K562 (cell line): ENCODE measurements at regions not wholly inside any gene's neighbourhood (a gene's known extent, or its start where the extent isn't known, plus 50 kb on each side); places are given as distances from the start of the nearest gene placed in this dataset.
A peak's percentile ranks its signal among the peaks of the same experiment; 100 is the strongest.

Source experiments
- EP300 ChIP-seq: IDR thresholded peaks from 2 replicates; pipeline ENCODE4 v1.6.1; 2012; ENCODE audit warnings: low read length, improper control_type of control experiment
- ERF ChIP-seq: fragments of 450-650 bp; formaldehyde crosslinking; IDR thresholded peaks from 2 replicates; pipeline ENCODE4 v1.4.0; 2020; ENCODE audit warnings: mild to moderate bottlenecking, mixed read lengths
- FOXK2 ChIP-seq, 2 experiments: fragments of 450-650 bp; IDR thresholded peaks in 1 of 2; conservative IDR thresholded peaks in 1 of 2; 2 replicates each; pipeline ENCODE4 v1.6.1; 2016; ENCODE audit warnings: low read depth in 2 of 2, mild to moderate bottlenecking in 1 of 2
- FOXP1 ChIP-seq: sonication (generic); formaldehyde crosslinking; IDR thresholded peaks from 2 replicates; pipeline ENCODE4 v1.8.0; 2022; ENCODE audit warnings: mild to moderate bottlenecking, missing genetic modification reagents
- HMGN3 ChIP-seq: IDR thresholded peaks from 2 replicates; pipeline ENCODE4 v1.6.1; 2011; ENCODE audit warnings: borderline replicate concordance, low read depth, mild to moderate bottlenecking, mixed read lengths, low read length; ENCODE audit not compliant: insufficient read length; ENCODE audit errors: extremely low read depth
- KDM1A ChIP-seq, 2 experiments: fragments of 450-650 bp; IDR thresholded peaks; 2 replicates each; pipeline ENCODE4 v1.6.1; 2016; ENCODE audit warnings: mild to moderate bottlenecking in 2 of 2
- L3MBTL2 ChIP-seq: fragments of 450-650 bp; IDR thresholded peaks from 2 replicates; pipeline ENCODE4 v1.6.1; 2016; ENCODE audit warnings: mild to moderate bottlenecking, moderate library complexity
- MAFK ChIP-seq: IDR thresholded peaks from 2 replicates; pipeline ENCODE4 v1.6.1; 2011; ENCODE audit warnings: low read length, improper control_type of control experiment
- MED1 ChIP-seq: sonication (generic); formaldehyde crosslinking; IDR thresholded peaks from 2 replicates; pipeline ENCODE4 v1.8.1; 2023; ENCODE audit warnings: missing genetic modification reagents, borderline replicate concordance
- MYBL2 ChIP-seq, 2 experiments: fragments of 450-650 bp in 1 of 2; sonication (generic) in 1 of 2; formaldehyde crosslinking in 1 of 2; IDR thresholded peaks; 2 replicates each; pipeline versions ENCODE4 v1.6.1 to v1.8.1; 2017 to 2022; ENCODE audit warnings: borderline replicate concordance in 1 of 2, inconsistent platforms in 1 of 2, low read depth in 1 of 2, mild to moderate bottlenecking in 1 of 2, missing genetic modification reagents in 1 of 2, moderate library complexity in 1 of 2
- PCBP2 ChIP-seq: fragments of 200-400 bp; formaldehyde crosslinking; IDR thresholded peaks from 2 replicates; pipeline ENCODE4 v1.6.1; 2018; ENCODE audit warnings: low read length, low read depth, mild to moderate bottlenecking, moderate library complexity; ENCODE audit not compliant: poor library complexity, severe bottlenecking
- PML ChIP-seq: IDR thresholded peaks from 2 replicates; pipeline ENCODE4 v1.6.1; 2012; ENCODE audit warnings: low read length, inconsistent platforms
- POLR2A ChIP-seq: fragments of 450-650 bp; conservative IDR thresholded peaks from 2 replicates; pipeline ENCODE4 v1.6.1; 2016
- POLR2G ChIP-seq: fragments of 200-400 bp; formaldehyde crosslinking; IDR thresholded peaks from 2 replicates; pipeline ENCODE4 v1.6.1; 2017; ENCODE audit warnings: low read depth, mild to moderate bottlenecking, antibody characterized with exemption, low read length, moderate library complexity
- PRPF4 ChIP-seq: fragments of 200-400 bp; formaldehyde crosslinking; IDR thresholded peaks from one replicate; pipeline ENCODE4 v1.6.1; 2017; ENCODE audit warnings: low read length, low read depth, mild to moderate bottlenecking; ENCODE audit not compliant: insufficient read depth, poor library complexity, severe bottlenecking
- SMAD1 ChIP-seq: fragments of 150-350 bp; IDR thresholded peaks from 2 replicates; pipeline ENCODE4 v1.6.1; 2014; ENCODE audit warnings: low read length, low read depth; ENCODE audit not compliant: partially characterized antibody
- TAF7 ChIP-seq: fragments of 450-650 bp; IDR thresholded peaks from 2 replicates; pipeline ENCODE4 v1.6.1; 2016; ENCODE audit warnings: missing genetic modification characterization, missing compliant biosample characterization
- ZBTB7A ChIP-seq: IDR thresholded peaks from 2 replicates; pipeline ENCODE4 v1.6.1; 2011; ENCODE audit warnings: low read depth, mild to moderate bottlenecking, low read length, moderate library complexity, borderline replicate concordance; ENCODE audit not compliant: control insufficient read depth
- ZFP1 ChIP-seq: fragments of 450-650 bp; formaldehyde crosslinking; IDR thresholded peaks from 2 replicates; pipeline ENCODE4 v1.4.0; 2020; ENCODE audit warnings: mild to moderate bottlenecking, mixed read lengths
- ZNF717 ChIP-seq: fragments of 250-450 bp; sonication (Bioruptor Pico); IDR thresholded peaks from 2 replicates; pipeline ENCODE4 v1.5.0; 2021
- ZNF79 ChIP-seq: fragments of 250-450 bp; sonication (Bioruptor Pico); IDR thresholded peaks from 2 replicates; pipeline ENCODE4 v1.4.0; 2020; ENCODE audit warnings: low read depth, mild to moderate bottlenecking, moderate library complexity
- TF ChIP-seq, protein P1 (sequence below), 2 experiments: IDR thresholded peaks; 2 replicates each; pipeline ENCODE4 v1.6.1; 2012; ENCODE audit warnings: improper control_type of control experiment in 2 of 2, low read depth in 2 of 2, low read length in 2 of 2, borderline replicate concordance in 1 of 2
- TF ChIP-seq, protein P2 (sequence below): sonication (generic); formaldehyde crosslinking; IDR thresholded peaks from 2 replicates; pipeline ENCODE4 v1.8.0; 2022; ENCODE audit warnings: mild to moderate bottlenecking, low read depth, missing genetic modification reagents

DNA sequence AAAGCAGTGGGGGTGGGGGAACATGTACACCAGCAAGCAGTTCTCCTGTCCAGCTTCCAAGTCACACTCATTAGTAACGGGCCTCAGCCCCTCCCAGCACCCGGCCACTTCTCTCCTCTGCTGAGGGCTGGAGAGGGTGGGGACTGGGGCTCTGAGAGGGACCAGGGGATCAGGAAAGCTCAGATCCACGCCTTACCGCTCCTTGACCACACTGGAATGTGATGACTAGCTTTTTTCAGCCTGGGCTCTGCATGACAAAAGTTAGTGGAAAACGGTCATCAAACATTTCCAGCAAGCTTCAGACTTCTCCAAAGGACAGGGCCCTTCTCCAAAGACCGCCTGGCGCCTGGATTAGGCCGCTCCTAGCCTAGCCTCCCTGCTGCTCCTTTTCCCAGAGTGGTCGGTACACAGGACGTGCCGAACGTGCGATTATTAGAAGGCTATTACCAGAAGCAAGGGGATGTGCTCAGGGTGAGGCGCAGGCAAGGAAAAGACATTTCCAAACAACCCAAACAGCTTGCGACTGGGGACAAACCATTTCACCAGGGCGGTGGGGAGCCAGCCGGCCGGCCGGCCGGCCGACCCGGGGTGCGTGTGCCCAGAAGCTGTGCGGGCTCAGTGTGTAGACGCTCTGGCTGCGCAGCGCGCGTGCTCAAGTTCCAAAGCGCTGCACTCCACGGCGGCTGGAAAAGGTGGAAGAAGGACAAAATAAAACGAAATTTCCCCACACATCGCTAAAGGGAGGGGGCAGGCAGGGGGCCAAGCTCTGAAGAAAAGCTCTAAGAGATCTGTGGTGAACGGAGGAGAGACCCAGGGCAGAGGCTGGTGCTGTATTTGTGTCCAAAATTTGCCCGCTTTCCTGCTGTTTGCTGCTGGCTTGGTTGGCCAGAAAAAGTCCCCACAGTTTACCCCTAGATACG lies 51.0 kb upstream of the SSR3 start (continued):
- TF ChIP-seq PRPF4 = no peak
- peak in 1 of 2 experiments; percentile 80; a peak in 2 of 4 replicates for TF ChIP-seq FOXK2 (conservative IDR thresholded peaks at IDR 0.05 in 1 of 2, IDR thresholded peaks at IDR 0.05 in 1 of 2; ENCODE audit: low read depth in 2 of 2)
- TF ChIP-seq FOXP1 (CRISPR knock-in tag) = no peak
- TF ChIP-seq TAF7 (tag) = peak; percentile 22; the same call in 1 of the 2 replicates
- TF ChIP-seq POLR2A = peak; percentile 87
- 0 out of 4 replicates have a peak, but pooled peaks of 1 of the 2 experiments have one; percentile 8 for TF ChIP-seq KDM1A (IDR thresholded peaks at IDR 0.05)
- TF ChIP-seq MED1 (CRISPR knock-in tag) = no peak
- TF ChIP-seq ZBTB7A = peak; percentile 81; the same call in 1 of the 2 replicates
- TF ChIP-seq POLR2G = peak; percentile 94
- no peak for TF ChIP-seq ZNF717 (CRISPR knock-in tag)
- TF ChIP-seq PCBP2 = no peak
- TF ChIP-seq PML = peak; percentile 39
- TF ChIP-seq, protein P1, sequence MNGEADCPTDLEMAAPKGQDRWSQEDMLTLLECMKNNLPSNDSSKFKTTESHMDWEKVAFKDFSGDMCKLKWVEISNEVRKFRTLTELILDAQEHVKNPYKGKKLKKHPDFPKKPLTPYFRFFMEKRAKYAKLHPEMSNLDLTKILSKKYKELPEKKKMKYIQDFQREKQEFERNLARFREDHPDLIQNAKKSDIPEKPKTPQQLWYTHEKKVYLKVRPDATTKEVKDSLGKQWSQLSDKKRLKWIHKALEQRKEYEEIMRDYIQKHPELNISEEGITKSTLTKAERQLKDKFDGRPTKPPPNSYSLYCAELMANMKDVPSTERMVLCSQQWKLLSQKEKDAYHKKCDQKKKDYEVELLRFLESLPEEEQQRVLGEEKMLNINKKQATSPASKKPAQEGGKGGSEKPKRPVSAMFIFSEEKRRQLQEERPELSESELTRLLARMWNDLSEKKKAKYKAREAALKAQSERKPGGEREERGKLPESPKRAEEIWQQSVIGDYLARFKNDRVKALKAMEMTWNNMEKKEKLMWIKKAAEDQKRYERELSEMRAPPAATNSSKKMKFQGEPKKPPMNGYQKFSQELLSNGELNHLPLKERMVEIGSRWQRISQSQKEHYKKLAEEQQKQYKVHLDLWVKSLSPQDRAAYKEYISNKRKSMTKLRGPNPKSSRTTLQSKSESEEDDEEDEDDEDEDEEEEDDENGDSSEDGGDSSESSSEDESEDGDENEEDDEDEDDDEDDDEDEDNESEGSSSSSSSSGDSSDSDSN (IDR thresholded peaks at IDR 0.05; ENCODE audit: borderline replicate concordance in 1 of 2, low read depth in 2 of 2, low read length in 2 of 2) = peak; percentile 56 to 67; a peak in 2 of 4 replicates
- TF ChIP-seq, protein P2, sequence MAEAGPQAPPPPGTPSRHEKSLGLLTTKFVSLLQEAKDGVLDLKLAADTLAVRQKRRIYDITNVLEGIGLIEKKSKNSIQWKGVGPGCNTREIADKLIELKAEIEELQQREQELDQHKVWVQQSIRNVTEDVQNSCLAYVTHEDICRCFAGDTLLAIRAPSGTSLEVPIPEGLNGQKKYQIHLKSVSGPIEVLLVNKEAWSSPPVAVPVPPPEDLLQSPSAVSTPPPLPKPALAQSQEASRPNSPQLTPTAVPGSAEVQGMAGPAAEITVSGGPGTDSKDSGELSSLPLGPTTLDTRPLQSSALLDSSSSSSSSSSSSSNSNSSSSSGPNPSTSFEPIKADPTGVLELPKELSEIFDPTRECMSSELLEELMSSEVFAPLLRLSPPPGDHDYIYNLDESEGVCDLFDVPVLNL (CRISPR knock-in tag) = no peak
- TF ChIP-seq ZFP1 (CRISPR knock-in tag) = no peak
- TF ChIP-seq ZNF79 = no peak
- peak; percentile 36 for TF ChIP-seq HMGN3
- peak; percentile 19 for TF ChIP-seq SMAD1
- 0 out of 2 replicates have a peak, but pooled peaks have one; percentile 55 for TF ChIP-seq MAFK
- TF ChIP-seq L3MBTL2 = peak; percentile 60
- TF ChIP-seq ERF (CRISPR knock-in tag) = 0 out of 2 replicates have a peak, but pooled peaks have one; percentile 44
- TF ChIP-seq MYBL2 (IDR thresholded peaks at IDR 0.05; ENCODE audit: low read depth) = no peak
- no peak for TF ChIP-seq MYBL2 (CRISPR knock-in tag; IDR thresholded peaks at IDR 0.05; ENCODE audit: borderline replicate concordance)
- peak; percentile 49 for TF ChIP-seq EP300
